ENCODE measurements at regions not wholly inside any gene's neighbourhood (a gene's known extent, or its start where the extent isn't known, plus 50 kb on each side); places are given as distances from the start of the nearest gene placed in this dataset.

DNA sequence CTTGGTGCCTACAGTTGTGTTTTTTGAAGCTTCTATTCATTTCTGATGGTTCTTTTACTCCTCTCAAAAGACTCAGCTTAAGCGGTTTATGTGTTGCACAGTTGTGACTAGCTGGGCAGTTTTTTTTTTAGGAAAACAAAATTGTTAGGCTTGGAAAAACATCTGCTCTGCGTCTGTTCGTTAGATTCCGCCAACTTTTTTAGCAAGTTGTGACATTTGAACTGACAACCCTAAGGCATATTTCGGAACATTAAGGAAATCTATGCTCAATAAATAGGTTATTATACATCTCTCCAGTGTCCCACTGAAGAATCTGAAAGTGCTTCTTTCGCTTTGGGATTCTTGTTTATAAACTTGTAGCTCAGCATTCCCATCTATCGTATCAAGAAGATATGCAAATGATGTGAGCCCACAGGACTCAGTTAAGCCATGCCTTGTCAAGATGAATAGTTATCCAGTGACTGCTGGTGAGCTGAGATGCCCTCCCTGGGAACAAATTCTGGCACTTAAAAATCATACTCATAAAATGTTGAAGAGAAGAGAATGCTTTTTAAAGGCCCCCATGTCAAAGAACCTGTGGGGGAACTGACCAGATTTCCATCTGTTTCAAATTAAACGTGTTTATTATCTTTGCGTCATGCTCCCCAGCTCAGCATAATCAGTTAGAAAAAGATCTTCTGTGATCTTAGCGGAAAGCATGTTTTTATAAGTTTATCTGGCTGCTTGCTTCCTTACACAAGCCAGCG is 109.0 kb upstream of the FAM20A start:
- H3K36me3 ChIP-seq = no peaks in the 10 kb centered on the region
- DNase-seq = no peak
- TF ChIP-seq POLR2A (IDR thresholded peaks at IDR 0.05) = no peak
- TF ChIP-seq, protein P1, sequence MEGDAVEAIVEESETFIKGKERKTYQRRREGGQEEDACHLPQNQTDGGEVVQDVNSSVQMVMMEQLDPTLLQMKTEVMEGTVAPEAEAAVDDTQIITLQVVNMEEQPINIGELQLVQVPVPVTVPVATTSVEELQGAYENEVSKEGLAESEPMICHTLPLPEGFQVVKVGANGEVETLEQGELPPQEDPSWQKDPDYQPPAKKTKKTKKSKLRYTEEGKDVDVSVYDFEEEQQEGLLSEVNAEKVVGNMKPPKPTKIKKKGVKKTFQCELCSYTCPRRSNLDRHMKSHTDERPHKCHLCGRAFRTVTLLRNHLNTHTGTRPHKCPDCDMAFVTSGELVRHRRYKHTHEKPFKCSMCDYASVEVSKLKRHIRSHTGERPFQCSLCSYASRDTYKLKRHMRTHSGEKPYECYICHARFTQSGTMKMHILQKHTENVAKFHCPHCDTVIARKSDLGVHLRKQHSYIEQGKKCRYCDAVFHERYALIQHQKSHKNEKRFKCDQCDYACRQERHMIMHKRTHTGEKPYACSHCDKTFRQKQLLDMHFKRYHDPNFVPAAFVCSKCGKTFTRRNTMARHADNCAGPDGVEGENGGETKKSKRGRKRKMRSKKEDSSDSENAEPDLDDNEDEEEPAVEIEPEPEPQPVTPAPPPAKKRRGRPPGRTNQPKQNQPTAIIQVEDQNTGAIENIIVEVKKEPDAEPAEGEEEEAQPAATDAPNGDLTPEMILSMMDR (IDR thresholded peaks at IDR 0.05) = no peak
- no peaks in the 10 kb centered on the region for H3K9me3 ChIP-seq
- no peaks in the 10 kb centered on the region for H3K27me3 ChIP-seq
- no peak overlapping the region for H3K4me3 ChIP-seq
- no peaks in the 10 kb centered on the region for H3K4me1 ChIP-seq
- peak overlapping the region in 1 of 4 donors; percentile 22 for H3K27ac ChIP-seq

DNA sequence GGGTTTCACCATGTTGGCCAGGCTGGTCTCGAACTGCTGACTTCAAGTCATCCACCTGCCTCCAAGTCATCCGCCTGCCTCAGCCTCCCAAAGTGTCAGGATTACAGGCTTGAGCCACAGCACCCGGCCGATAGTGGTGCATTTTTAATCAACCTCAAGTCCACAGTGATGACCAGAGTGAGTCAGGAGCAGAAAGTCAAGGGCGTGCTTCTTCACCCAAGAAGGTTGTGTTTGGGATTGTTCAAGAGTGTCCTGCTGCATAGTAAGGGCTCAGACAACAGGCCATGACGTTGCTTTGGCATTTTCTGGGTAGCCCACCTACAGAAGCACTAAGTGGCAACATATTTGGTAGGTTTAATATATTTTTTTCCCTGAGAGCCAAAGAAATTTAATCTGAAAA is 108.3 kb upstream of the FAM20A start:
- Histone ChIP-seq H3K27ac (no peak overlapping the region), H3K4me1 (no peaks in the 10 kb centered on the region), H3K27me3 (no peaks in the 10 kb centered on the region), H3K9me3 (no peaks in the 10 kb centered on the region), H3K36me3 (no peaks in the 10 kb centered on the region), H3K4me3 (no peak overlapping the region)
- no peak for TF ChIP-seq POLR2A (IDR thresholded peaks at IDR 0.05)
- TF ChIP-seq, protein P1 (IDR thresholded peaks at IDR 0.05) = no peak
- DNase-seq = no peak

DNA sequence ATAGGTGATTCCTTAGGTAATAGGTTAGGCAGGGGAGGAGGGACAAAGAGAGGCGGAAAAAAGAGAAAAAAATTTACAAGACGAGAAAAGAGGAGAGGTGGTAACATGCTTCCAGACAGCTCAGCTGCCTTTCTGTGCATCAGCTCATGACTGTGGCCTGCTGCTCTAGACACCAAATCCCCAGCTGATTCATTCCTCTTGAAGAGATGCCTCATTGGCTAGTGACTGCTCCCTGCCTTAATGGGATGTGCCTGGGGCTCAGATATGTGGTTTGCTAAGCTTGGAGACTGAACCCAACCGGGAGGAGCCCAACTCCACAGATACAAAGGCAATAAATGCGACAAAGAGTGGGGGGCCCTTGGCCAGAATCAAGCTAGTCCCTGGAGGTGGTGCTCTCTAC is 105.9 kb upstream of the FAM20A start:
- Histone ChIP-seq H3K9me3 (no peaks in the 10 kb centered on the region), H3K4me3 (no peak overlapping the region), H3K27me3 (no peaks in the 10 kb centered on the region), H3K27ac (no peak overlapping the region), H3K36me3 (no peaks in the 10 kb centered on the region), H3K4me1 (no peaks in the 10 kb centered on the region)
- DNase-seq = no peak
- TF ChIP-seq, protein P1 (IDR thresholded peaks at IDR 0.05) = no peak
- TF ChIP-seq POLR2A (IDR thresholded peaks at IDR 0.05) = no peak

DNA sequence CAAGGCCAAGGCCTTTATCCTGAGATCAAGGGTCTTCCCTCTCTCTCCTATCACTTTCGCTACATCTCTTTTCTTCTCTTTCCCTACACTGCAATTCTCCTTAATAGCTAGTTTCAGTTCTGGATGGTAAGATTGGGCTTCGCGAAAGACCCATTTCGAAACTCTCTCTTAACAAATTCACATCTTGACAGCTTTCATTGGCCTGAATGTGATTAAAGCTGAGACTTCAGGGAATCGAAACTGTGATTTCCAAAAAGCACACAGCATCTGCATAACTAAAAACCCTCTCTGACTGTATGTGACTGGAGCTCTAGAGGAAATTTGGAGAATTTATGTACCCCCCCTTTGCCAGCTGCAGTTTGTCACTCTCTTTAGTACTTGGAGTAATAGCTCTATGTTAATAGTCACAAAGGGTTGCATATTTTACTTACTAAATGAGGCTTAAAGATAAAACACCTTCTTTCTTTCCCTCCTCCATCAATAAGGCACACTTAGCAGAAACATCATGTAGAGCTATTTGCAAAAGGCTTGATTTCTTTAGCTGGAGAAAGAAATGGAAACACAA is 105.3 kb upstream of the FAM20A start:
- TF ChIP-seq POLR2A (IDR thresholded peaks at IDR 0.05) = no peak
- TF ChIP-seq, protein P1 (IDR thresholded peaks at IDR 0.05) = no peak

DNA sequence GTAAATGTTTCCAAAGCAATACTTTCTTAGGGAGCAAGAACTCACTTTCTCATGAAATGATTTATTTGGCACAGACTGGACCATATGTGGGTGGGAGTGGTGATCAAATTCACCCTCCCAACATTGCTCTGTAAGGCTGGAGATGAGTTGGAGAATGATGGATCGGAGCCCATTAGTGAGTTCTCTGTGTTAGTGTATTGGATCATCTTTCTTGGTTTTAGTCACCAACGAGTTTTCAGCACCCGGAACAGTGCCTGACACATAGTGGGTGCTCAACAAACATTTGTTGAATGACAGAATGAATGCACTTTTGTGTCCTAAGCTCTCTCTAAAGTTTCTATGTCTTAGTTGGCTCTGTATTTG is 104.5 kb upstream of the FAM20A start:
- Histone ChIP-seq H3K36me3 (no peaks in the 10 kb centered on the region), H3K9me3 (no peaks in the 10 kb centered on the region), H3K4me1 (peaks cover 0 to 3% (median 0%) of the 10 kb centered on the region in 4 donors), H3K27ac (no peak overlapping the region), H3K4me3 (no peak overlapping the region), H3K27me3 (no peaks in the 10 kb centered on the region)
- no peak for DNase-seq
- TF ChIP-seq, protein P1 (IDR thresholded peaks at IDR 0.05) = no peak
- TF ChIP-seq POLR2A (IDR thresholded peaks at IDR 0.05) = no peak

More for the DNA sequence above, 105.3 kb upstream of the FAM20A start:
- Histone ChIP-seq H3K27ac (no peak overlapping the region), H3K4me3 (no peak overlapping the region), H3K9me3 (no peaks in the 10 kb centered on the region), H3K4me1 (peaks cover 0 to 2% (median 0%) of the 10 kb centered on the region in 4 donors), H3K36me3 (no peaks in the 10 kb centered on the region), H3K27me3 (no peaks in the 10 kb centered on the region)
- no peak for DNase-seq
